Stimulated activated naive B cell treated with anti-CD40 and anti-IgM and Interleukin-4, amounts not matched to agents 10 μg/mL and 1 μg/mL and 100 μg/mL, for 72 hours (primary cell): ENCODE measurements at regions not wholly inside any gene's neighbourhood (a gene's known extent, or its start where the extent isn't known, plus 50 kb on each side); places are given as distances from the start of the nearest gene placed in this dataset.
"Not testable (repeated sequence)": the region's sequence is repeated elsewhere in the genome, so short reads cannot be mapped to it uniquely, and the experiment has no call there.

Experiments used
- ATAC-seq, 2 donors: fragments of 150-1000 bp; cut with Tn5 transposase; replicated peaks; 2 replicates each; pipeline ENCODE4 v1.10.0; 2021; ENCODE audit warnings: moderate library complexity in 1 of 2
- DNase-seq: peaks from one replicate; pipeline ENCODE4 v3.0.0; 2021
- H3K27ac Mint-ChIP-seq: one replicate; pipeline ENCODE4 v1.8.0; 2022; ENCODE audit warnings: mild to moderate bottlenecking, mixed read lengths
- H3K27me3 Mint-ChIP-seq, 2 donors: one replicate each; pipeline ENCODE4 v1.8.0; 2022; ENCODE audit warnings: mixed read lengths in 2 of 2
- H3K36me3 Mint-ChIP-seq, 2 donors: one replicate each; pipeline ENCODE4 v1.8.0; 2022; ENCODE audit warnings: mixed read lengths in 2 of 2, mild to moderate bottlenecking in 1 of 2
- H3K4me1 Mint-ChIP-seq, 2 donors: one replicate each; pipeline ENCODE4 v1.8.0; 2022; ENCODE audit warnings: mixed read lengths in 2 of 2, mild to moderate bottlenecking in 1 of 2
- H3K4me3 Mint-ChIP-seq, 2 donors: one replicate each; pipeline ENCODE4 v1.8.0; 2022; ENCODE audit warnings: mild to moderate bottlenecking in 2 of 2, mixed read lengths in 2 of 2, moderate library complexity in 1 of 2
- H3K9me3 Mint-ChIP-seq, 2 donors: one replicate each; pipeline ENCODE4 v1.8.0; 2022; ENCODE audit warnings: mixed read lengths in 2 of 2, mild to moderate bottlenecking in 1 of 2

DNA sequence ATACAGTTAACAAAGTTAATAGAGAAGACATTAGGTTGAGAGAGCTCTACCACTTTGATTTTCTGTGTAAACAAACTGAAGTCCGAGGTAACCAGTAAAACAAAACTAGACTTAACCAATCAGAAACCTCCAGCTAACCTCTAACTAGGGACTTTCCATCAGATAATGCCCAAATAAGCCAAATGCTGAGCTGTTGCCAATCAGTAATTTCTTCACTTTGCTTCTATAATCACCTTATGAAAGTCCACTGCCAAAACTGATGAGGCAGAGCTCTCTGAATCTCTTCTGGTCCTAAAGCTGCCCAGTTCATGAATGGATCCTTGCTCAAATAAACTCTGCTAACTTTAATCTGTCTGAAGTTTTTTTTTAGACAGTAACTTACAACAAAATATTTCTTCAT, 448.0 kb upstream of the NECTIN3 start:
- H3K4me1 Mint-ChIP-seq: peaks cover 2 to 5% of the 10 kb centered on the region in 2 donors
- H3K27me3 Mint-ChIP-seq: no peaks in the 10 kb centered on the region
- H3K9me3 Mint-ChIP-seq: peaks cover 0 to 2% of the 10 kb centered on the region in 2 donors
- H3K27ac Mint-ChIP-seq: no peak overlapping the region
- H3K36me3 Mint-ChIP-seq: no peaks in the 10 kb centered on the region
- ATAC-seq (no peak), DNase-seq (no peak)
- no peak overlapping the region for H3K4me3 Mint-ChIP-seq

DNA sequence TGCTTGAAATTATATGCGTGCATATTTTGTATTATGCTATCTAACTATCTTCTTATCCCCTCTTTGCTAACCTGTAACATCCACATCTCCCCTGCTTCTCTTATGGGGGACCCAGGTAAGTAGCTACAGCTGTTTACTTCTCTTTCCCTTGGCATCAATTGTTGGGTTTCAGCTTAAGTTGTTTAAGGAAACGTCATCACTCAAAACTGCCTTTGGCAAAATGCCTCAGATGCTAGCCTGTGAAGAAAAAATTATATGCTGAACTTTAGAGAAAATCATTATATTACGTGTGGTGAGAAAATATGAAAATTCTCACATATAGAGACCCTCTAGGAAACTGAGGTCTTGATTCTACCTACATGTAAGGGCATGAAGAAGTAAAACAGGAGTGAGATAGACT, 447.0 kb upstream of the NECTIN3 start:
- Mint-ChIP-seq H3K9me3 (peaks cover 0 to 2% of the 10 kb centered on the region in 2 donors), H3K4me3 (no peak overlapping the region), H3K4me1 (peaks cover 2 to 5% of the 10 kb centered on the region in 2 donors), H3K27me3 (no peaks in the 10 kb centered on the region), H3K27ac (no peak overlapping the region), H3K36me3 (no peaks in the 10 kb centered on the region)
- DNase-seq (no peak), ATAC-seq (no peak)

DNA sequence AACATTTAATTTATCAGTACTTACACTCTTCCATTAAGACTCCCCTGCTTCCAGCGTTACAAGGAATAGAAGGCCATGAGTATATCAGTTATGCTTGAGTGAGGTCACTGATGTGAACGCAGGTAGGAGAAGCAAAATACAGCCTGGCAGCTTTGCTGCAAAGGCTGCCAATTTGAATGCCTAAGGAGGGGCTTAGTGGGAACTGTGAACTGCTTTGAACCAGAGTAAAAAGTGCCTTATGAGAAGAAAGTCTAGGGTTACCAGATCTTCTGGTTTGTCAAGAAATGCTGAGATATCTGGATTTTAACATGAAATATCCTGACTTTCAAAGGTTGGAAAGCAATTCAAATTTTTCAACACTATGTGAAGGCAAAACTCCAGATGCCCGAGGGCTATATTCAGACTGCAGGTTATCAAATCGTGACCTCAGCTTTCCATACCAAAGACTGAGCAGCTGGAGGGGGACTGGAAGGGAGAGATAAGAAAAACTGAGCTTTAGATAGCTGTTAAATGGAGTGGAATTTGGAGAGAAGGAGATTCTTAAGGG, 446.3 kb upstream of the NECTIN3 start:
- no peak for ATAC-seq

DNA sequence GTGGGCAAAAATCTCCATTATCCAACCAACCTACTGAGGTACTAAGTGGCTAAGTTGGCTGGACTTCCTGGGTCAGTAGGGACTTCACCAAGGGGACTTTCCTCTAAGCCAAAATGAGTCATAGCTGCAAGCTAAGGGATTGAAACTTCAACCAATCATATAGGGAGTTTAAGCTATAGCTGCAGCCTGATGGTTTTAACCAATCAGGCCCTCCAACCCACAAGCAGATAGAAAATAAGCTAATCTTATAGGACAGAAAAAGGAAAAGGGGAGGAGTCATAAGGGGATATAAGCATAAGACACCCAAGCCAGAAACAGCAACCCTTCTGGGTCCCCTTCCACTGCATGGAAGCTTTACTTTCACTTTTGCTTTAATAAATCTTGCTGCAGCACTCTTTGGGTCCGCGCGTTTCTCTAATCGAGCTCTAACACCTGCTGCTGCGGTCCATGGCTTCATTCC, 444.9 kb upstream of the NECTIN3 start:
- Mint-ChIP-seq H3K27ac (peak overlapping the region; percentile 32), H3K4me3 (peak overlapping the region; percentile 63 to 65)
- not testable (repeated sequence) for DNase-seq, H3K9me3 Mint-ChIP-seq, H3K27me3 Mint-ChIP-seq, H3K4me1 Mint-ChIP-seq, H3K36me3 Mint-ChIP-seq
- ATAC-seq: peak; percentile 48 to 50

More for the DNA sequence above, 446.3 kb upstream of the NECTIN3 start:
- no peak overlapping the region for H3K4me3 Mint-ChIP-seq
- H3K27ac Mint-ChIP-seq: no peak overlapping the region
- DNase-seq: no peak
- no peaks in the 10 kb centered on the region for H3K27me3 Mint-ChIP-seq
- peaks cover 2 to 5% of the 10 kb centered on the region in 2 donors for H3K4me1 Mint-ChIP-seq
- peaks cover 0 to 2% of the 10 kb centered on the region in 2 donors for H3K9me3 Mint-ChIP-seq
- H3K36me3 Mint-ChIP-seq: no peaks in the 10 kb centered on the region

DNA sequence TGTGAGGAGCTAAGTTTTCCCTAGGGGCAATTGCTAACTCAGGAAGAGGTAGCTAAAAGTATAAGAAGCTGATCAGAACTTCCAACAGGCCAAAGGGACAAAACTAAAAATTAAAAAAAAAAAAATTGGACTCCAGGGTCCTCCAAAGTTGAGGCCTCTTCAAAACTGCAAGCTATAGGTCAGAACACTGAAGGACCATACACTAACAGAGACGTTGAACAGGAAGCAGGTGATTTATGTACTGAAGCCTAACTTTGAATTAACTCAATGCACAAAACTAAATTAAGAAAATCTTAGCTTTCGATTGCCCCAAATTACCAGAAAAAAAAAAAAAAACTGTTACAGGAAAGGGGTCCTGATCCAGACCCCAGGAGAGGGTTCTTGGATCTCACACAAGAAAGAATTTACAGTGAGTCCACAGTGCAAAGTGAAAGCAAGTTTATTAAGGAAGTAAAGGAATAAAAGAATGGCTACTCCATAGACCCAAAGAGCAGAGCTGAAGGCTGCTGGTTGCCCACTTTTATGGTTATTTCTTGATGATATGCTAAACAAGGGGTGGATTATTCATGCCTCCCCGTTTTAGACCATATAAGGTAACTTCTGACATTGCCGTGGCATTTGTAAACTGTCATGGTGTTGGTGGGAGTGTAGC, 442.8 kb upstream of the NECTIN3 start:
- no peaks in the 10 kb centered on the region for H3K36me3 Mint-ChIP-seq
- ATAC-seq: no peak

DNA sequence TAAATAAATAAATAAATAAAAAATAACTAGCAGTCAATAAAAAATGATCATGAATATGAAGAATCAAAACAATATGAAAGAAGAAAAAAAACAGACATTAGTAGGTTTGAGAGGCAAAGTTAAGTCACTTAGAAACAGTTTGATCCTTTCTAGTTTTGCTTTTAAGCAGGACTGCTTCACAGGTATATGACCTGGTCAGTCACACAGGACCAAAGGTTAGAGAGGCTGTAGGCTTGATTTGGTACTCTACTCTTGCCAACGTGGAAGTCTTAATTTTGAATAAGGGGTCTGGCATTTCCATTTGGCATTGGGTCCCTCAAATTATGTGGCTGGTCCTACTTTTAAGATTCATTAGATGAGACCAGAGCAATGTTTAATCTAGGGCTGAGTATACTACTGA, 441.7 kb upstream of the NECTIN3 start:
- no peak for DNase-seq
- H3K4me3 Mint-ChIP-seq: no peak overlapping the region
- H3K36me3 Mint-ChIP-seq: no peaks in the 10 kb centered on the region
- H3K27ac Mint-ChIP-seq: no peak overlapping the region
- no peak for ATAC-seq
- H3K9me3 Mint-ChIP-seq: peaks cover 0 to 5% of the 10 kb centered on the region in 2 donors
- H3K4me1 Mint-ChIP-seq: peaks cover 2 to 5% of the 10 kb centered on the region in 2 donors
- no peaks in the 10 kb centered on the region for H3K27me3 Mint-ChIP-seq

More for the DNA sequence above, 442.8 kb upstream of the NECTIN3 start:
- Mint-ChIP-seq H3K4me3 (no peak overlapping the region), H3K27ac (peak overlapping the region; percentile 9), H3K4me1 (peaks cover 2 to 5% of the 10 kb centered on the region in 2 donors), H3K27me3 (no peaks in the 10 kb centered on the region), H3K9me3 (peaks cover 0 to 3% of the 10 kb centered on the region in 2 donors)
- no peak for DNase-seq

DNA sequence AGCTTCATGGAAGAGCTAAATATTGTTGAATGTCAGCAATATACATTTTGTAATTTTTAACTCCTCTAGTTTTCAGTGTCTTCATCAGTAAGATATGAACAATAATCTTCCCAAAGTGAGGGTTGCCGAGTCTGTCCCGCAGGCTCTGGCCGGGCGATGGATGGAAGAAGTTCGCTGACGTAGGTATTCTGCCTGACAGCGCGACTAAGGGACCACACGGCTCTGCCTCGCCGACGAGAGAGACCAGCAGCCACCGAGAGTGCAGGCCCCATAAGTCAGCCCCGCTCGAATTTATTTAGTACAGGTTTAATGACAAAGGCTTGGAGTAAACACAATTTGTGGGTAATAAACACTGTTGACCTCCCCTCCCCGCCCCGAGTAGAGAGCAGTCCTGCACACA, 427.4 kb upstream of the NECTIN3 start:
- Mint-ChIP-seq H3K4me3 (no peak overlapping the region), H3K9me3 (no peaks in the 10 kb centered on the region), H3K4me1 (no peaks in the 10 kb centered on the region), H3K36me3 (no peaks in the 10 kb centered on the region), H3K27ac (no peak overlapping the region), H3K27me3 (no peaks in the 10 kb centered on the region)
- DNase-seq: no peak
- no peak for ATAC-seq

DNA sequence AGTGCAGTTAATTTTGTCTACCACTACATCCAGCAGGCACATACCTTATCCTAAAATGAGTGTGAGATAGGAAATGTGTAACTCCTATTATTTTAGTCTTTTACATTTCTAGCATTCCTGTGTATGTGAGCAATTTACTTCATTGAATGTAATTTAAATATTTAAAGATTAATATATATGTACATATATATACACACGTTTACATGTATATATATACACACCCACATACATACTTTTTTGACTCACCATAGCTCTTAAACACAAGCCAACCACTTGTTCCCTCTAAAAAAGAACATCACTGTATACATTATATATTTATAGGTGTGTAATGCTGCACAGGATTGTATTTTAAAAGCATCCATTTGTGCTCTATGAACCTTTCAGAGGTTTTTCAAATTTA, 425.6 kb upstream of the NECTIN3 start:
- no peak for ATAC-seq
- no peak overlapping the region for H3K4me3 Mint-ChIP-seq
- H3K9me3 Mint-ChIP-seq: no peaks in the 10 kb centered on the region
- H3K27ac Mint-ChIP-seq: no peak overlapping the region
- H3K27me3 Mint-ChIP-seq: no peaks in the 10 kb centered on the region
- no peaks in the 10 kb centered on the region for H3K36me3 Mint-ChIP-seq
- no peak for DNase-seq
- no peaks in the 10 kb centered on the region for H3K4me1 Mint-ChIP-seq

DNA sequence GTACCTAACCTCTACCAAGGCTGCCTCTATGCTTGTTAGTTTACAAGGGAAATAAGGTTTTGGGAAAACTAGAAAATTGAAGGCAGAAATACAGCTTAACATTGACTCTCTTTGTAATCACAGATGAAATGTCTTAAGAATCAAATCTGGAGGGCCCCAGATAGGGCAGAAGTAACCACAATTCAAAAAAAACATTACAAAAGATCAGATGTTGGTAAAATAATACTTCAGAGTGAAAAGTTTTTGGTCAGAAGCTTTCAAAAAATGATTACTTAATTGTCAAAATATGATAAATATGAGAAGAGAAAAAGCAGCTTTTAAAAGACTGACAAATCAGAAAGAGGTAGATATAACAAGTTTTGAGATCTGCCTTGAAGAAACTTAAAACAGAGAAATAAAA, 425.1 kb upstream of the NECTIN3 start:
- no peaks in the 10 kb centered on the region for H3K36me3 Mint-ChIP-seq
- DNase-seq: no peak
- no peak overlapping the region for H3K27ac Mint-ChIP-seq
- H3K9me3 Mint-ChIP-seq: no peaks in the 10 kb centered on the region
- H3K4me1 Mint-ChIP-seq: no peaks in the 10 kb centered on the region
- no peak overlapping the region for H3K4me3 Mint-ChIP-seq
- no peak for ATAC-seq
- no peaks in the 10 kb centered on the region for H3K27me3 Mint-ChIP-seq

DNA sequence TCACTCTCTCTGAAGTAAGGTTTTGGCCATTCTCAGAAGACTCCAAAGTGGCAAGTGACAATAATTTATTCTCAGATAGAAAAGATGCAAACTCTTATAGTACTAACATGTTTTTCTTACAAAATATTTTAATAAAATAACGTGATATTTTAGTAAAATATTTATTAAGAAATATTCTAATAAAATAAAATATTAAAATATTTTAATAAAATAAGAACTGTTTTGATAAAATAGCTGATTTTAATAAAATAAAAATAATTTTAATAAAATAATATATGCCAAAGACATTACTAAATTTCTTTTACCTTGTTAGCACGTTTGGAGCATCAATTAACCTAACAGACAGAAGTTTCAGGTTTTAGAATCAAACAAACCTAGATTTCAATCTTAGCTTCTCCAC, 424.0 kb upstream of the NECTIN3 start:
- Mint-ChIP-seq H3K36me3 (no peaks in the 10 kb centered on the region), H3K4me3 (no peak overlapping the region), H3K27ac (no peak overlapping the region), H3K27me3 (no peaks in the 10 kb centered on the region), H3K9me3 (peaks cover 0 to 1% of the 10 kb centered on the region in 2 donors), H3K4me1 (no peaks in the 10 kb centered on the region)
- ATAC-seq: no peak
- no peak for DNase-seq

DNA sequence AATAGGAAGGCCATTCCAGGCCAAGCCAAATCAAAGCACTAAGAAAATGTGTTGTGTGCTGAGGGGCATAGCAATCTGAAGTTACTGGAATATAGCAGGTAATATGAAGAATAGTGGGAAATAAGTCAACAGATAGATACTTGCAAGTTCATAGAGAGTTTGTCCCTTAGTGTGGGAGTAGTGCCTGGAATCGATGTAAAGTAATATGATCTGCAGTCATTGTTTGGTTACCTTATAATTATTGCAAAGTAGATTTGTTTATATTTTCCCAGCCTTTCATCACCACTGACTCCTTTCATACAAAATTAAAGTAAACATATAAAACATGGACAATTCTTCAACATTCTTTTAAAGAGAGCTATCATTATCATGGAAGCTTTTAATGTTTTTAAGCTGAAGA, 420.9 kb upstream of the NECTIN3 start:
- no peaks in the 10 kb centered on the region for H3K36me3 Mint-ChIP-seq
- H3K4me3 Mint-ChIP-seq: no peak overlapping the region
- H3K27ac Mint-ChIP-seq: no peak overlapping the region
- H3K27me3 Mint-ChIP-seq: no peaks in the 10 kb centered on the region
- H3K4me1 Mint-ChIP-seq: no peaks in the 10 kb centered on the region
- no peak for DNase-seq
- no peak for ATAC-seq
- peaks cover 0 to 1% of the 10 kb centered on the region in 2 donors for H3K9me3 Mint-ChIP-seq

DNA sequence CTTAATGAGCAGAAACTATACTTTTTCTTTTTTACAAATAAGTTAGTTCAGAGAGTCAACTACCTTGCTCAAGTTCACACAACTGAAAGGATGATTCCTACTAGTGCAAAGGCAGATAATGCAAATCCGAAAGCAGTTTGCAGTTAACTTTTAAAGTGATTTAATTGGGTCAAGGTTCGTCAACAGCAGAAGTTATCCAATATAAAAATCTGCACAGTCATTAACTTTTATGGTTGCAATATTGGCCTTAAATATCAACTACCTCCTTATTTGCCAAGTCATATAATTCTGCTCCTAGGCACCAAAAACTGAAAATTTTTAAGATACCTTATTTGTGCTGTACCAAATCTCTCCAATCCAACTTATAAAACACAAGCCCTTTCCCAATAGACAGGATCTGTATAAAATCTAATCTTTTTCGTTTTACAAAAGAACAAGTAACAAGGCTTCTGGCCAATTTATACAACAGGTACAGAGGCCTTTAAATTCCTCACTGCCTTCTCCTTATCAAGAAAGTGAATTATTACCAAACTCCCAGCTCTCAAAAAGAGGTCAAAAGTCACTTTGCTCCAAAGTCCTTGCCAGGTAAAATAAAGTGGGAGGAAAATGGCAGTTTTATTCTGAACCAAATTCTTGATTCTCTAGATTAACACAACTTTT, 416.6 kb upstream of the NECTIN3 start:
- Mint-ChIP-seq H3K36me3 (no peaks in the 10 kb centered on the region), H3K27me3 (no peaks in the 10 kb centered on the region), H3K4me1 (no peaks in the 10 kb centered on the region), H3K4me3 (no peak overlapping the region), H3K27ac (no peak overlapping the region), H3K9me3 (peaks cover 0 to 3% of the 10 kb centered on the region in 2 donors)
- DNase-seq: no peak
- ATAC-seq: no peak

DNA sequence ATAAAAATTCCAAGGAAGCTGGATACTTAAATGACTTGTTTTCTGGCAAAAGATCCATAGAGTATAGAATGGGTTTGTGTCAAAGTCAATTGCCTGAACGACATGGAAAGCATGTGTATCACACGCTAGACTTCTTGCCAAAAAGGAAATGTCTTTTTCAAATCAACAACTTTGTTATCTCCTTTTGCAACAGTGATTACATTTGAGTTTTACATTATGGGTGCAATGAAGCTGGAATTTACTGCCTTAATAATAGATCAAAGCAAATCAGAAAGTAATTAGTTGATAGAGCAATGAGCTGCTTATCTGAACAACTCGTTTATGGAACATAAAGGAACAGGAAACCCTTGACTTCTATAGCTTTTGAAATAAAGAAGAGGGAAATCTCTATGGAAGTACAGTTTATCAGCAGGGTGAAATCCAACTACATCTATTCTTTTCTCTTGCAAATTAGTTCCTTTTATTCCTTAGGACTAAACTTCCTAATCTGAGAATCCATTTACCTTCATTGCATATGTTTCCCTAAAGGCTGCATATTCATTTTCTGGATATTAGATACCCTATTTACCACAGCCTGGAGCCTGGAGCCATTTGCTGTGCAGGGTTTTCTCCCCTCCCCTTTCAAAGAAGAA, 415.1 kb upstream of the NECTIN3 start:
- Mint-ChIP-seq H3K27me3 (no peaks in the 10 kb centered on the region), H3K4me3 (no peak overlapping the region), H3K9me3 (peaks cover 0 to 3% of the 10 kb centered on the region in 2 donors), H3K27ac (no peak overlapping the region), H3K36me3 (no peaks in the 10 kb centered on the region), H3K4me1 (no peaks in the 10 kb centered on the region)
- DNase-seq (no peak), ATAC-seq (no peak)

DNA sequence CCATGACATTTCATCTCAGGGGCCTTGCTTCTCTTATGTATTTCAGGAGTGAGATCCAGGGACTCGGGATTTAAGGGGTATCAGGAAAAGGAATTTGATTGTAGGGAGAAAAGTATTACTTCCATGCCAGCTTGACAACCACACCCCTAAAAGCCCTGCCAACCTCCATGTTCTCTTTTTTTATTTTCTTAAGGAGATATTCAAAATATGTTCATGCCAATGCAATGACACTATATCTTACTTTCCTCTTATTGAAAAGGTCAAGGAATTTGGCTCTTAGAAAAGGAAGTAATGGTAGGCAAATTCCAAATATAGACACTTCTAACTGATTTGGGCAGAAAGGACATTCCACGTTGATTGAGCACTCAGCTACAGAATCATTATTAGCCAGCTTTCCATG, 407.5 kb upstream of the NECTIN3 start:
- no peak overlapping the region for H3K4me3 Mint-ChIP-seq
- H3K9me3 Mint-ChIP-seq: peaks cover 8 to 12% of the 10 kb centered on the region in 2 donors
- H3K27ac Mint-ChIP-seq: no peak overlapping the region
- DNase-seq: no peak
- H3K27me3 Mint-ChIP-seq: peaks cover 0 to 9% of the 10 kb centered on the region in 2 donors
- no peaks in the 10 kb centered on the region for H3K36me3 Mint-ChIP-seq
- ATAC-seq: no peak
- no peaks in the 10 kb centered on the region for H3K4me1 Mint-ChIP-seq

DNA sequence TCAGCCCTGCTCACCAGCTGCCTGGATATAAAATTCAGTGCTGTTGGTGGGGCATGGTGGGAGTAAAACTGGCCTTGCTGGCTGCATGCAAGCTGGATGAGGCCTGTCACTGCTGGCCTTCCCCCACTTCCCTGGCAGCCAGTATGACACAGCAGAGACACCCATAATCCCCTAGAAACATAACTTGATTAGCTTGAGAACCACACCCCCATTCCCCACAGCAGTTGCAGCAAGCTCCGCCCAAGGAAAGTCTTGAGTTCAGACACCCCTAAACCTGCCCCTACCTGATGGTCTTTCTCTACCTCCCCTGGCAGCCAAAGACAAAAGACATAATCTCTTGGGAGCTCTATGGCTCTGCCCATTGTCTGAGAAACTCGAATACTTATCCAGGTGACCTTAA, 405.1 kb upstream of the NECTIN3 start:
- peaks cover 0 to 9% of the 10 kb centered on the region in 2 donors for H3K27me3 Mint-ChIP-seq
- H3K4me3 Mint-ChIP-seq: no peak overlapping the region
- ATAC-seq: no peak
- H3K4me1 Mint-ChIP-seq: no peaks in the 10 kb centered on the region
- H3K36me3 Mint-ChIP-seq: no peaks in the 10 kb centered on the region
- no peak for DNase-seq
- peaks cover 10 to 18% of the 10 kb centered on the region in 2 donors for H3K9me3 Mint-ChIP-seq
- H3K27ac Mint-ChIP-seq: no peak overlapping the region
